ENCODE measurements at regions not wholly inside any gene's neighbourhood (a gene's known extent, or its start where the extent isn't known, plus 50 kb on each side); places are given as distances from the start of the nearest gene placed in this dataset.

DNA sequence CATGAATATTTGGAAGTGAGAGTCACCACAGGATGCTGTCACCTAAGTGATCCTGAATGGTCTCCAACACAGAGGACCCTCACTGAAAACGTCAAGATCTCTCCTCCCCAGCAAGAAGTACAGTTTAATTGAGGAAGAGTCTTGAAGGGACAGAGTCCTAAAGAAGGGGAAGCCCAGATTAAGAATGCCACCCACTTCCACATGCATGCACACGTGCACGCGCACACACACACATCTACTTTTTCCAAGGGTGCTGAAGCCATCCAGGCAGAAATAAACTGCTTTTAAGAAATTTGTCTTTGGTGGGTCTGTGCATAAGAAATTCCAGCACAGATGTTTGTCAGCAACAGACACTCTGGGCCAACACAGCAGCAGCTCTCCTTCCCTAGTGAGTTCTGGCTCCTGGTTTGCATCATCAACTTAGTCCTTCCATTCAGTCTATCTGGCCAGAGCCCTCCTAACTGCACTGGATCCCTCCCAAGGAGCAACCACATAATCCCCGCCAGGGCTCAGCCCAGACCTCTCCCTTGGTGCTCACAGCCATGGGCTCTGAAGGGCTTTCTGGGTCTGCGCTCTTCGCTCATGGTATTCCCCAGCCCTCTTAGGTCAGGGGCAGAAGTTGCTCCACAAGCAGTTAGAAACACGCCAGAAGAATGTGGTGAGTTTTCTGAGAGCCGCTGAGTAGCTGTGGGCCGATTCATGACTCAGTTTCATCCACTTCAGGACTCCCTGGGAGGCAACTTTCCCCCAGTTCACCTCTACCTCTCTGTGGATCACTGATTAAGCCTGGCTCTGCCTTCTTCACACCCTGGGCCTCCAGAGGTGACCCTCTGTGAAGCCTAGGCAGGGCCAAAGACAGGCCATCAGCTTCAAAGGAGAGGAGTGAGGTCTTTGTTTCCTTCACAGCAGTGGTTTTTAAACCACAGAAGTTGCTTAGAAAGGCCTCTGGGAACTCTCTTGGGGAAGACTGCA lies 132.6 kb upstream of the LIPC start:
- POLR2A ChIA-PET: no interaction called here
- H3K27me3 Mint-ChIP-seq: peaks cover 16% of the 10 kb centered on the region
- H3K9me3 ChIP-seq (ENCODE audit: control extremely low read depth in 1 of 3, control insufficient read depth in 2 of 3, insufficient read depth in 1 of 3, low read length in 2 of 3): no peaks in the 10 kb centered on the region
- H3K4me1 ChIP-seq (ENCODE audit: control insufficient read depth in 2 of 2, insufficient read depth in 2 of 2, low read length in 2 of 2): no peaks in the 10 kb centered on the region
- no peak overlapping the region for H3K27ac Mint-ChIP-seq
- no peak for TF ChIP-seq EZH2 (IDR thresholded peaks at IDR 0.05; ENCODE audit: borderline replicate concordance, insufficient read depth, low read depth, low read length, poor library complexity, severe bottlenecking)
- TF ChIP-seq, protein P1, sequence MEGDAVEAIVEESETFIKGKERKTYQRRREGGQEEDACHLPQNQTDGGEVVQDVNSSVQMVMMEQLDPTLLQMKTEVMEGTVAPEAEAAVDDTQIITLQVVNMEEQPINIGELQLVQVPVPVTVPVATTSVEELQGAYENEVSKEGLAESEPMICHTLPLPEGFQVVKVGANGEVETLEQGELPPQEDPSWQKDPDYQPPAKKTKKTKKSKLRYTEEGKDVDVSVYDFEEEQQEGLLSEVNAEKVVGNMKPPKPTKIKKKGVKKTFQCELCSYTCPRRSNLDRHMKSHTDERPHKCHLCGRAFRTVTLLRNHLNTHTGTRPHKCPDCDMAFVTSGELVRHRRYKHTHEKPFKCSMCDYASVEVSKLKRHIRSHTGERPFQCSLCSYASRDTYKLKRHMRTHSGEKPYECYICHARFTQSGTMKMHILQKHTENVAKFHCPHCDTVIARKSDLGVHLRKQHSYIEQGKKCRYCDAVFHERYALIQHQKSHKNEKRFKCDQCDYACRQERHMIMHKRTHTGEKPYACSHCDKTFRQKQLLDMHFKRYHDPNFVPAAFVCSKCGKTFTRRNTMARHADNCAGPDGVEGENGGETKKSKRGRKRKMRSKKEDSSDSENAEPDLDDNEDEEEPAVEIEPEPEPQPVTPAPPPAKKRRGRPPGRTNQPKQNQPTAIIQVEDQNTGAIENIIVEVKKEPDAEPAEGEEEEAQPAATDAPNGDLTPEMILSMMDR (IDR thresholded peaks at IDR 0.05): no peak
- H3K9ac ChIP-seq (ENCODE audit: low read length): no peak overlapping the region
- intact Hi-C loops (cut with micrococcal nuclease): no loop called here
- no peak for DNase-seq
- no peaks in the 10 kb centered on the region for H3K27me3 ChIP-seq (replicated peaks in 1 of 4; ENCODE audit: control extremely low read depth in 1 of 4, control insufficient read depth in 3 of 4, insufficient read depth in 4 of 4, low read length in 3 of 4)
- no peak for ATAC-seq (ENCODE audit: low read depth)
- WGBS (ENCODE audit: insufficient coverage): 88% methylated on average over 5 of the region's 10 CpGs
- no peak overlapping the region for H3K27ac ChIP-seq (ENCODE audit: low read length in 2 of 2)
- no peak overlapping the region for H2AFZ ChIP-seq (ENCODE audit: insufficient read depth, low read depth, low read length, poor library complexity, severe bottlenecking)
- H3K4me1 Mint-ChIP-seq: no peaks in the 10 kb centered on the region
- H3K79me2 ChIP-seq (ENCODE audit: control insufficient read depth, insufficient read depth, low read length): no peaks in the 10 kb centered on the region
- H4K20me1 ChIP-seq (ENCODE audit: control insufficient read depth, insufficient read depth, low read length, poor library complexity, severe bottlenecking): no peaks in the 10 kb centered on the region
- no peak overlapping the region for H3K4me3 Mint-ChIP-seq
- CTCF ChIA-PET: no interaction called here
- H3K36me3 ChIP-seq (replicated peaks in 1 of 2; ENCODE audit: control extremely low read depth in 1 of 2, control insufficient read depth in 1 of 2, extremely low read depth in 1 of 2, insufficient read depth in 2 of 2, low read length in 1 of 2): no peaks in the 10 kb centered on the region
- H3K9me3 Mint-ChIP-seq (ENCODE audit: insufficient read depth): no peaks in the 10 kb centered on the region
- H3K4me2 ChIP-seq (replicated peaks; ENCODE audit: low read depth, low read length, poor library complexity, severe bottlenecking): no peak overlapping the region
- H3K4me3 ChIP-seq (ENCODE audit: control extremely low read depth in 1 of 5, extremely low read depth in 1 of 5, insufficient read depth in 1 of 5, low read depth in 2 of 5, low read length in 4 of 5): no peak overlapping the region

DNA sequence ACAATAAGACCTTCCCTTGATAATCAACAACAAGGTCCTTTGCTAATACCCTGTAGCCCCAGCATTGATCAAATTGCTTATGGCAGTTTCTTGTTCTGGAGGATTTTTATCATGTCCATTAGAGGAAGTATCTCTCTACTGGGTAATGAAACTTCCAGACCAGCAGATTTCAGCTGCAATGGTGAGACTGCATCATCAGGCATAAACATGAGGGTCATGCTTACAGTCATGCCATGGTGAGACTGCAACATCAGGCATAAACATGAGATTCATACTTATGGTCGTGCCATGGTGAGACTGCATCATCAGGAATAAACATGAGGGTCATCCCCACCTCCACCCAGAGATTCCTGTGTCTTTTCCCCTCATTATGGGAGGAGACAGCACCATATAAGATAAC lies 129.0 kb upstream of the LIPC start:
- H3K27me3 ChIP-seq (replicated peaks in 1 of 4; ENCODE audit: control extremely low read depth in 1 of 4, control insufficient read depth in 3 of 4, insufficient read depth in 4 of 4, low read length in 3 of 4): no peaks in the 10 kb centered on the region
- H3K4me1 ChIP-seq (ENCODE audit: control insufficient read depth in 2 of 2, insufficient read depth in 2 of 2, low read length in 2 of 2): no peaks in the 10 kb centered on the region
- intact Hi-C loops (cut with micrococcal nuclease): loop anchor here (10.0 kb wide), 1 partner anchor 62 kb away; no protein-coding TSS in a partner anchor
- ChIA-PET CTCF (no interaction called here), POLR2A (no interaction called here)
- H3K9me3 ChIP-seq (ENCODE audit: control extremely low read depth in 1 of 3, control insufficient read depth in 2 of 3, insufficient read depth in 1 of 3, low read length in 2 of 3): no peaks in the 10 kb centered on the region
- Mint-ChIP-seq H3K4me1 (no peaks in the 10 kb centered on the region), H3K27me3 (peaks cover 23% of the 10 kb centered on the region), H3K9me3 (ENCODE audit: insufficient read depth) (no peaks in the 10 kb centered on the region), H3K4me3 (no peak overlapping the region), H3K27ac (no peak overlapping the region)
- no peak overlapping the region for H2AFZ ChIP-seq (ENCODE audit: insufficient read depth, low read depth, low read length, poor library complexity, severe bottlenecking)
- no peak overlapping the region for H3K9ac ChIP-seq (ENCODE audit: low read length)
- no peak overlapping the region for H3K4me2 ChIP-seq (replicated peaks; ENCODE audit: low read depth, low read length, poor library complexity, severe bottlenecking)
- no peaks in the 10 kb centered on the region for H3K79me2 ChIP-seq (ENCODE audit: control insufficient read depth, insufficient read depth, low read length)
- TF ChIP-seq, protein P1 (IDR thresholded peaks at IDR 0.05): no peak
- no peak for TF ChIP-seq EZH2 (IDR thresholded peaks at IDR 0.05; ENCODE audit: borderline replicate concordance, insufficient read depth, low read depth, low read length, poor library complexity, severe bottlenecking)
- ATAC-seq (ENCODE audit: low read depth): no peak
- H4K20me1 ChIP-seq (ENCODE audit: control insufficient read depth, insufficient read depth, low read length, poor library complexity, severe bottlenecking): no peaks in the 10 kb centered on the region
- H3K36me3 ChIP-seq (replicated peaks in 1 of 2; ENCODE audit: control extremely low read depth in 1 of 2, control insufficient read depth in 1 of 2, extremely low read depth in 1 of 2, insufficient read depth in 2 of 2, low read length in 1 of 2): no peaks in the 10 kb centered on the region
- DNase-seq: no peak
- WGBS (ENCODE audit: insufficient coverage): 67% methylated on average over 1 of the region's 1 CpG
- H3K27ac ChIP-seq (ENCODE audit: low read length in 2 of 2): no peak overlapping the region
- no peak overlapping the region for H3K4me3 ChIP-seq (ENCODE audit: control extremely low read depth in 1 of 5, extremely low read depth in 1 of 5, insufficient read depth in 1 of 5, low read depth in 2 of 5, low read length in 4 of 5)

Measured in B cell (primary cell).